ENCODE measurements at regions not wholly inside any gene's neighbourhood (a gene's known extent, or its start where the extent isn't known, plus 50 kb on each side); places are given as distances from the start of the nearest gene placed in this dataset.

- TF ChIP-seq, protein P1, sequence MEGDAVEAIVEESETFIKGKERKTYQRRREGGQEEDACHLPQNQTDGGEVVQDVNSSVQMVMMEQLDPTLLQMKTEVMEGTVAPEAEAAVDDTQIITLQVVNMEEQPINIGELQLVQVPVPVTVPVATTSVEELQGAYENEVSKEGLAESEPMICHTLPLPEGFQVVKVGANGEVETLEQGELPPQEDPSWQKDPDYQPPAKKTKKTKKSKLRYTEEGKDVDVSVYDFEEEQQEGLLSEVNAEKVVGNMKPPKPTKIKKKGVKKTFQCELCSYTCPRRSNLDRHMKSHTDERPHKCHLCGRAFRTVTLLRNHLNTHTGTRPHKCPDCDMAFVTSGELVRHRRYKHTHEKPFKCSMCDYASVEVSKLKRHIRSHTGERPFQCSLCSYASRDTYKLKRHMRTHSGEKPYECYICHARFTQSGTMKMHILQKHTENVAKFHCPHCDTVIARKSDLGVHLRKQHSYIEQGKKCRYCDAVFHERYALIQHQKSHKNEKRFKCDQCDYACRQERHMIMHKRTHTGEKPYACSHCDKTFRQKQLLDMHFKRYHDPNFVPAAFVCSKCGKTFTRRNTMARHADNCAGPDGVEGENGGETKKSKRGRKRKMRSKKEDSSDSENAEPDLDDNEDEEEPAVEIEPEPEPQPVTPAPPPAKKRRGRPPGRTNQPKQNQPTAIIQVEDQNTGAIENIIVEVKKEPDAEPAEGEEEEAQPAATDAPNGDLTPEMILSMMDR (IDR thresholded peaks at IDR 0.05; ENCODE audit: borderline replicate concordance, extremely low read depth, insufficient read depth) = no peak
- FAIRE-seq = no peak
Measured at GRCh38 chr6:79302341-79302740, 67.9 kb upstream of the HMGN3 start.

DNA sequence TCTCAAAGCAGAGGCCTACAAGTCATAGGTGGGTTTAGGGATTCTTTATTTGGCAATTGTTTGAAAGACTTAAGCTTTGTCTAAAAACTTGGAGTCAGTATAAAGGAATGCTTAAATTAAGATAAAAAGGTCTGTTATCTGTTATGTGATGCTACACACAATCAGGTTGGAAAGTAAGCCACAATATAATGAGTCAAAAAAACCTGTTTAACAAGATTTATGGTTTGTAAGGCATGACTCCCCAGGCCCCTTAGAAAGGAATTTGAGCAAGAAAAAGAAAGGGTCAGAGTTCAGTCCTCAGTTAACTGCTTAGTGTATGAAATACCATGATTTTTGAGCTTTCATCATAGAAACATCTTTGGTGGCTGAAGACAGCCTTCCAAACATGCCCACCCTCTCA, 66.8 kb upstream of the HMGN3 start:
- H3K9me3 ChIP-seq (ENCODE audit: control insufficient read depth in 2 of 3, insufficient read depth in 1 of 3, low read length in 3 of 3) = no peaks in the 10 kb centered on the region
- H3K27me3 ChIP-seq (ENCODE audit: control insufficient read depth, insufficient read depth, low read length) = no peaks in the 10 kb centered on the region
- no peak overlapping the region for H3K9ac ChIP-seq (ENCODE audit: low read length in 3 of 3)
- TF ChIP-seq, protein P1 (IDR thresholded peaks at IDR 0.05; ENCODE audit: borderline replicate concordance, extremely low read depth, insufficient read depth) = no peak
- FAIRE-seq (no peak), DNase-seq (no peak)
- H3K4me1 ChIP-seq (ENCODE audit: control insufficient read depth in 2 of 3, insufficient read depth in 2 of 3, low read depth in 1 of 3, low read length in 3 of 3) = no peaks in the 10 kb centered on the region
- no peak overlapping the region for H3K4me3 ChIP-seq (ENCODE audit: low read length in 3 of 3)
- H3K36me3 ChIP-seq (ENCODE audit: control insufficient read depth in 2 of 3, insufficient read depth in 3 of 3, low read length in 3 of 3) = no peaks in the 10 kb centered on the region
- intact Hi-C loops (cut with DNase I) = no loop called here
- no peak overlapping the region for H3K27ac ChIP-seq (ENCODE audit: low read depth in 2 of 2, low read length in 2 of 2)

More at GRCh38 chr6:79302341-79302740, 67.9 kb upstream of the HMGN3 start:
- H3K36me3 ChIP-seq (ENCODE audit: control insufficient read depth in 2 of 3, insufficient read depth in 3 of 3, low read length in 3 of 3) = no peaks in the 10 kb centered on the region
- H3K4me1 ChIP-seq (ENCODE audit: control insufficient read depth in 2 of 3, insufficient read depth in 2 of 3, low read depth in 1 of 3, low read length in 3 of 3) = no peaks in the 10 kb centered on the region
- DNase-seq = no peak
- intact Hi-C loops (cut with DNase I) = no loop called here
- no peak overlapping the region for H3K4me3 ChIP-seq (ENCODE audit: low read length in 3 of 3)
- H3K9ac ChIP-seq (ENCODE audit: low read length in 3 of 3) = no peak overlapping the region
- H3K9me3 ChIP-seq (ENCODE audit: control insufficient read depth in 2 of 3, insufficient read depth in 1 of 3, low read length in 3 of 3) = no peaks in the 10 kb centered on the region
- no peak overlapping the region for H3K27ac ChIP-seq (ENCODE audit: low read depth in 2 of 2, low read length in 2 of 2)
- H3K27me3 ChIP-seq (ENCODE audit: control insufficient read depth, insufficient read depth, low read length) = no peaks in the 10 kb centered on the region

DNA sequence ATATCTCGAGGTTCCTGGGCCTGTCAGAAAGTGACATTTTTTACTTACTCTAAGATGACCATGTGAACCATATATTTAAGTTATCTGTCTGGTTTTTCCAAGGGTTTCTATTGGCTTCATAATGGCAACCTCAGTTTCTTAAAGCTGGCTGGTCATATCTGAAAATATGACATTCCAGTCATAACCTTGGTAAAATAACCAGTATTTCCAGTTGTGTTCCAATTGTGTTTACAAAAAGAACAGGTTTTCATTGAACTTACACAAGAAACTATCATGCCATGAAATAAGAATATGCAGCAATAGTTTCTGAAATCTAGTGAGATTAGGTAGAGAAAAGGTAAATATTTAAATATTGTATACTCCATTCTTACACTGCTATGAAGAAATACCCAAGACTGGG, 61.7 kb upstream of the HMGN3 start:
- H3K4me1 ChIP-seq (ENCODE audit: control insufficient read depth in 2 of 3, insufficient read depth in 2 of 3, low read depth in 1 of 3, low read length in 3 of 3) = no peaks in the 10 kb centered on the region
- FAIRE-seq = no peak
- H3K27ac ChIP-seq (ENCODE audit: low read depth in 2 of 2, low read length in 2 of 2) = no peak overlapping the region
- no peak overlapping the region for H3K4me3 ChIP-seq (ENCODE audit: low read length in 3 of 3)
- no peaks in the 10 kb centered on the region for H3K27me3 ChIP-seq (ENCODE audit: control insufficient read depth, insufficient read depth, low read length)
- H3K9me3 ChIP-seq (ENCODE audit: control insufficient read depth in 2 of 3, insufficient read depth in 1 of 3, low read length in 3 of 3) = no peaks in the 10 kb centered on the region
- H3K9ac ChIP-seq (ENCODE audit: low read length in 3 of 3) = no peak overlapping the region
- no peaks in the 10 kb centered on the region for H3K36me3 ChIP-seq (ENCODE audit: control insufficient read depth in 2 of 3, insufficient read depth in 3 of 3, low read length in 3 of 3)
- DNase-seq = no peak
- intact Hi-C loops (cut with DNase I) = no loop called here
- TF ChIP-seq, protein P1 (IDR thresholded peaks at IDR 0.05; ENCODE audit: borderline replicate concordance, extremely low read depth, insufficient read depth) = no peak
